ENCODE measurements at regions not wholly inside any gene's neighbourhood (a gene's known extent, or its start where the extent isn't known, plus 50 kb on each side); places are given as distances from the start of the nearest gene placed in this dataset.

- no peak for DNase-seq (ENCODE audit: low spot score)
Measured at GRCh38 chr19:32200312-32201038, 144.9 kb upstream of the ZNF507 start.

- DNase-seq (ENCODE audit: low spot score), result no peak
Measured at GRCh38 chr19:32201211-32201610, 144.2 kb upstream of the ZNF507 start.

- no peak for DNase-seq (ENCODE audit: low spot score)
Measured at GRCh38 chr19:32201636-32202051, 143.8 kb upstream of the ZNF507 start.

GRCh38 chr19:32202244-32202643, 143.2 kb upstream of the ZNF507 start:
- no peak for DNase-seq (ENCODE audit: low spot score)

GRCh38 chr19:32203161-32203560, 142.2 kb upstream of the ZNF507 start:
- no peak for DNase-seq (ENCODE audit: low spot score)

- no peak for DNase-seq (ENCODE audit: low spot score)
Measured at GRCh38 chr19:32206065-32206464, 139.3 kb upstream of the ZNF507 start.

- no peak for DNase-seq (ENCODE audit: low spot score)
Measured at GRCh38 chr19:32208060-32208459, 137.3 kb upstream of the ZNF507 start.

GRCh38 chr19:32219392-32219791, 126.0 kb upstream of the ZNF507 start:
- no peak for DNase-seq (ENCODE audit: low spot score)

- no peak for DNase-seq (ENCODE audit: low spot score)
Measured at GRCh38 chr19:32219881-32220472, 125.4 kb upstream of the ZNF507 start.

GRCh38 chr19:32220951-32221350, 124.5 kb upstream of the ZNF507 start:
- no peak for DNase-seq (ENCODE audit: low spot score)

- no peak for DNase-seq (ENCODE audit: low spot score)
Measured at GRCh38 chr19:32222556-32222955, 122.9 kb upstream of the ZNF507 start.

GRCh38 chr19:32223106-32223505, 122.3 kb upstream of the ZNF507 start:
- no peak for DNase-seq (ENCODE audit: low spot score)

GRCh38 chr19:32223595-32224370, 121.6 kb upstream of the ZNF507 start:
- DNase-seq (ENCODE audit: low spot score), result no peak

- DNase-seq (ENCODE audit: low spot score), result peak; percentile 25
Measured at GRCh38 chr19:32224371-32225244, 120.8 kb upstream of the ZNF507 start.

- DNase-seq (ENCODE audit: low spot score), result no peak
Measured at GRCh38 chr19:32227561-32228165, 117.7 kb upstream of the ZNF507 start.

- no peak for DNase-seq (ENCODE audit: low spot score)
Measured at GRCh38 chr19:32230441-32230840, 115.0 kb upstream of the ZNF507 start.

GRCh38 chr19:32231020-32231419, 114.4 kb upstream of the ZNF507 start:
- no peak for DNase-seq (ENCODE audit: low spot score)

- DNase-seq (ENCODE audit: low spot score), result no peak
Measured at GRCh38 chr19:32231691-32232090, 113.7 kb upstream of the ZNF507 start.

- no peak for DNase-seq (ENCODE audit: low spot score)
Measured at GRCh38 chr19:32232449-32232848, 113.0 kb upstream of the ZNF507 start.

- DNase-seq (ENCODE audit: low spot score), result no peak
Measured at GRCh38 chr19:32233091-32233490, 112.3 kb upstream of the ZNF507 start.

GRCh38 chr19:32233885-32234284, 111.5 kb upstream of the ZNF507 start:
- no peak for DNase-seq (ENCODE audit: low spot score)

Measured in HT-29 (cell line).